A549 (cell line): ENCODE measurements at regions not wholly inside any gene's neighbourhood (a gene's known extent, or its start where the extent isn't known, plus 50 kb on each side); places are given as distances from the start of the nearest gene placed in this dataset.

Experiments used
- ATAC-seq, 2 experiments: fragments of 200-7000 bp in 1 of 2; fragments of >200 bp in 1 of 2; cut with Nextera tagmentation in 1 of 2; cut with Tn5 transposase in 1 of 2; 3 replicates each; pipeline versions ENCODE4 v1.8.0 to v1.9.1; 2018 to 2020; ENCODE audit warnings: mild to moderate bottlenecking in 1 of 2, moderate library complexity in 1 of 2
- CTCF ChIA-PET: fragments of 300-600 bp; sonication (Branson Sonifier 250); formaldehyde crosslinking; extraction: SDS; loops from one replicate; lab custom pipeline; 2021; ENCODE audit warnings: antibody characterized with exemption, inconsistent platforms; lab: Yijun Ruan, JAX
- POLR2A ChIA-PET: fragments of 350-600 bp; formaldehyde crosslinking; extraction: SDS; loops from one replicate; lab custom pipeline; 2021; ENCODE audit warnings: antibody characterized with exemption, inconsistent platforms; lab: Yijun Ruan, JAX
- DNase-seq, 2 experiments: peaks; one replicate each; pipeline versions ENCODE4 v3.0.0 to v3.0.0-alpha.2; 2011 to 2016; ENCODE audit warnings: low read depth in 1 of 2, low spot score in 1 of 2
- FAIRE-seq: peaks from 2 replicates; lab custom pipeline; 2011; peaks lifted over from hg19 to GRCh38; lab: Jason Lieb, UNC
- H3K27ac ChIP-seq, 2 experiments: fragments of >200 bp; sonication (Bioruptor Twin); formaldehyde crosslinking; 3 replicates each; pipeline ENCODE4 v1.5.1; 2016 to 2017
- H3K4me1 ChIP-seq: fragments of >200 bp; sonication (Bioruptor Twin); formaldehyde crosslinking; 3 replicates; pipeline ENCODE4 v1.6.1; 2016
- H3K4me2 ChIP-seq: fragments of >200 bp; sonication (Bioruptor Twin); formaldehyde crosslinking; 3 replicates; pipeline ENCODE4 v1.6.1; 2016
- H3K4me3 ChIP-seq: fragments of >200 bp; sonication (Bioruptor Twin); formaldehyde crosslinking; 3 replicates; pipeline ENCODE4 v1.5.1; 2016
- H3K9me3 ChIP-seq: fragments of >200 bp; sonication (Bioruptor Twin); formaldehyde crosslinking; 3 replicates; pipeline ENCODE4 v1.6.1; 2016
- BCL3 ChIP-seq: fragments of >200 bp; sonication (Bioruptor Twin); formaldehyde crosslinking; IDR thresholded peaks from 3 replicates; pipeline ENCODE4 v1.6.1; 2016
- EHF ChIP-seq: fragments of 250-450 bp; sonication (Bioruptor Pico); IDR thresholded peaks from 2 replicates; pipeline ENCODE4 v1.5.0; 2020; ENCODE audit warnings: mild to moderate bottlenecking
- EHMT2 ChIP-seq: fragments of 200-600 bp; sonication (generic); IDR thresholded peaks from 2 replicates; pipeline ENCODE4 v1.6.1; 2016; ENCODE audit warnings: antibody characterized with exemption, low read depth, mild to moderate bottlenecking, moderate library complexity
- EP300 ChIP-seq, 2 experiments: fragments of >200 bp; sonication (Bioruptor Twin); formaldehyde crosslinking; IDR thresholded peaks; 2 replicates in 1 of 2; 3 replicates in 1 of 2; pipeline ENCODE4 v1.6.1; 2016 to 2017
- FOSL2 ChIP-seq, 2 experiments: fragments of 450-650 bp in 1 of 2; fragments of >200 bp in 1 of 2; sonication (Bioruptor Twin) in 1 of 2; formaldehyde crosslinking; IDR thresholded peaks; 2 replicates each; pipeline versions ENCODE4 v1.5.0 to v1.6.1; 2016 to 2020; ENCODE audit warnings: mild to moderate bottlenecking in 1 of 2, moderate library complexity in 1 of 2
- FOXS1 ChIP-seq: fragments of 250-450 bp; sonication (Bioruptor Pico); IDR thresholded peaks from 2 replicates; pipeline ENCODE4 v1.5.0; 2020; ENCODE audit warnings: mild to moderate bottlenecking, moderate library complexity
- HEYL ChIP-seq: fragments of 250-450 bp; sonication (Bioruptor Pico); IDR thresholded peaks from 2 replicates; pipeline ENCODE4 v1.8.0; 2021; ENCODE audit warnings: mild to moderate bottlenecking, moderate library complexity
- HMGXB4 ChIP-seq: fragments of 250-450 bp; sonication (Bioruptor Pico); IDR thresholded peaks from 2 replicates; pipeline ENCODE4 v1.5.0; 2021; ENCODE audit warnings: mild to moderate bottlenecking, moderate library complexity, borderline replicate concordance
- HOXB5 ChIP-seq: fragments of 250-450 bp; sonication (Bioruptor Pico); IDR thresholded peaks from 2 replicates; pipeline ENCODE4 v1.5.0; 2020; ENCODE audit warnings: mild to moderate bottlenecking, moderate library complexity
- MAFK ChIP-seq: fragments of 450-650 bp; IDR thresholded peaks from 2 replicates; pipeline ENCODE4 v1.6.1; 2014; ENCODE audit not compliant: partially characterized antibody
- MAX ChIP-seq: IDR thresholded peaks from 2 replicates; pipeline ENCODE4 v1.6.1; 2012
- MAZ ChIP-seq: fragments of 150-350 bp; IDR thresholded peaks from 2 replicates; pipeline ENCODE4 v1.6.1; 2014; ENCODE audit warnings: antibody characterized with exemption, low read depth, low read length, borderline replicate concordance
- POLR2A ChIP-seq: IDR thresholded peaks from 2 replicates; pipeline ENCODE4 v1.6.1; 2012; ENCODE audit warnings: mild to moderate bottlenecking, low read length
- POLR2AphosphoS2 ChIP-seq: conservative IDR thresholded peaks from 2 replicates; pipeline ENCODE4 v1.6.1; 2012; ENCODE audit warnings: low read length, improper control_type of control experiment, inconsistent platforms
- RFX5 ChIP-seq: fragments of 450-650 bp; IDR thresholded peaks from 2 replicates; pipeline ENCODE4 v1.7.1; 2014; ENCODE audit warnings: antibody characterized with exemption, mild to moderate bottlenecking, moderate library complexity
- SREBF2 ChIP-seq: fragments of 450-650 bp; IDR thresholded peaks from 2 replicates; pipeline ENCODE4 v1.6.1; 2014; ENCODE audit warnings: mild to moderate bottlenecking, moderate library complexity
- WGBS: methylation state at CpG from one replicate; pipeline ENCODE4 v1.1.6; 2017; ENCODE audit errors: missing lambda C conversion rate; 5-methylcytosine and 5-hydroxymethylcytosine counted together
- TF ChIP-seq, protein P1 (sequence below): fragments of >200 bp; sonication (Bioruptor Twin); formaldehyde crosslinking; IDR thresholded peaks from 2 replicates; pipeline ENCODE4 v1.6.1; 2016
- TF ChIP-seq, protein P2 (sequence below): fragments of 150-350 bp; IDR thresholded peaks from 2 replicates; pipeline ENCODE4 v1.6.1; 2014; ENCODE audit warnings: low read depth, mild to moderate bottlenecking, low read length

- WGBS, result 65% methylated on average over 3 of the region's 3 CpGs
- TF ChIP-seq POLR2AphosphoS2 (no peak), HMGXB4 (no peak), EHF (CRISPR knock-in tag) (no peak), POLR2A (no peak), HOXB5 (CRISPR knock-in tag) (no peak), BCL3 (no peak), EHMT2 (no peak), RFX5 (no peak)
- TF ChIP-seq, protein P1, sequence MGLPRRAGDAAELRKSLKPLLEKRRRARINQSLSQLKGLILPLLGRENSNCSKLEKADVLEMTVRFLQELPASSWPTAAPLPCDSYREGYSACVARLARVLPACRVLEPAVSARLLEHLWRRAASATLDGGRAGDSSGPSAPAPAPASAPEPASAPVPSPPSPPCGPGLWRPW, result no peak
- 0 out of 3 replicates have a peak, but pooled peaks cover 2% of the 10 kb centered on the region for H3K9me3 ChIP-seq
- FAIRE-seq (no peak), DNase-seq (no peak), ATAC-seq (no peak)
- no peaks in the 10 kb centered on the region for H3K4me1 ChIP-seq
- H3K4me2 ChIP-seq, result no peak overlapping the region
- ChIA-PET CTCF (interaction anchor here (0.7 to 3.2 kb wide), 2 partner anchors 10 to 17 kb away, joined by 3 to 8 read pairs; no protein-coding TSS in a partner anchor), POLR2A (no interaction called here)
- H3K27ac ChIP-seq, result no peak overlapping the region
- no peak overlapping the region for H3K4me3 ChIP-seq
These were observed 279.0 kb downstream of the TBC1D4 start for GRCh38 chr13:75202981-75203380.

DNA sequence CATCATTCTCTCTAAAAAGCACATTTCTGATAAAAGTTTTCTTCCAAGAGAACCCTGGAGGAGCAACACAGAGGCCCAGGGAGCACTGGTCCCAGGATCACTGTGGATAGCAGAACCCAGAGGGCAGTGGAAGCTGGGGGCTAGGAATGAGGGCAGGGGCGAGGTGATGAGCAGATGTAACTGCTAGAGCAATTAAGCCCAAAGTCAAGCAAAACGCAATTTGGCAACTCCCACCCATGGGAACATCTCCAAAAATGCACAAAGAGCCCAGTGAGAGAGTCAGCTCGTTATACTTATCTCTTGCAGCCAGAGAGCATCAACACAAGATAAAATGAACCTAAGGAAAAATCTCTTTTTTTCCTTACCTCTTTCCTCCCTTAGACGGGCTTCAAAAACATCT is 284.2 kb downstream of the TBC1D4 start:
- no peak overlapping the region for H3K27ac ChIP-seq
- H3K9me3 ChIP-seq, result no peaks in the 10 kb centered on the region
- no peak for TF ChIP-seq EP300 (IDR thresholded peaks at IDR 0.05)
- no peak for TF ChIP-seq SREBF2
- no peak for TF ChIP-seq MAFK
- no peak for TF ChIP-seq HEYL (CRISPR knock-in tag)
- TF ChIP-seq MAZ, result no peak
- TF ChIP-seq, protein P2, sequence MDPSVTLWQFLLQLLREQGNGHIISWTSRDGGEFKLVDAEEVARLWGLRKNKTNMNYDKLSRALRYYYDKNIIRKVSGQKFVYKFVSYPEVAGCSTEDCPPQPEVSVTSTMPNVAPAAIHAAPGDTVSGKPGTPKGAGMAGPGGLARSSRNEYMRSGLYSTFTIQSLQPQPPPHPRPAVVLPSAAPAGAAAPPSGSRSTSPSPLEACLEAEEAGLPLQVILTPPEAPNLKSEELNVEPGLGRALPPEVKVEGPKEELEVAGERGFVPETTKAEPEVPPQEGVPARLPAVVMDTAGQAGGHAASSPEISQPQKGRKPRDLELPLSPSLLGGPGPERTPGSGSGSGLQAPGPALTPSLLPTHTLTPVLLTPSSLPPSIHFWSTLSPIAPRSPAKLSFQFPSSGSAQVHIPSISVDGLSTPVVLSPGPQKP, result no peak
- TF ChIP-seq FOXS1 (CRISPR knock-in tag), result no peak
- no peak for TF ChIP-seq FOSL2 (IDR thresholded peaks at IDR 0.05)
- TF ChIP-seq FOSL2 (CRISPR knock-in tag; IDR thresholded peaks at IDR 0.05), result no peak
- no peak for TF ChIP-seq POLR2AphosphoS2
- no peak for TF ChIP-seq MAX
- no peak for TF ChIP-seq BCL3
- H3K4me2 ChIP-seq, result no peak overlapping the region
- POLR2A ChIA-PET, result no interaction called here
- no peaks in the 10 kb centered on the region for H3K4me1 ChIP-seq
- WGBS, result 38% methylated on average over 4 of the region's 4 CpGs
- no peak for ATAC-seq
- FAIRE-seq, result no peak
- CTCF ChIA-PET, result no interaction called here
- no peak overlapping the region for H3K4me3 ChIP-seq
- no peak for DNase-seq
